ENCODE measurements at regions not wholly inside any gene's neighbourhood (a gene's known extent, or its start where the extent isn't known, plus 50 kb on each side); places are given as distances from the start of the nearest gene placed in this dataset.

DNA sequence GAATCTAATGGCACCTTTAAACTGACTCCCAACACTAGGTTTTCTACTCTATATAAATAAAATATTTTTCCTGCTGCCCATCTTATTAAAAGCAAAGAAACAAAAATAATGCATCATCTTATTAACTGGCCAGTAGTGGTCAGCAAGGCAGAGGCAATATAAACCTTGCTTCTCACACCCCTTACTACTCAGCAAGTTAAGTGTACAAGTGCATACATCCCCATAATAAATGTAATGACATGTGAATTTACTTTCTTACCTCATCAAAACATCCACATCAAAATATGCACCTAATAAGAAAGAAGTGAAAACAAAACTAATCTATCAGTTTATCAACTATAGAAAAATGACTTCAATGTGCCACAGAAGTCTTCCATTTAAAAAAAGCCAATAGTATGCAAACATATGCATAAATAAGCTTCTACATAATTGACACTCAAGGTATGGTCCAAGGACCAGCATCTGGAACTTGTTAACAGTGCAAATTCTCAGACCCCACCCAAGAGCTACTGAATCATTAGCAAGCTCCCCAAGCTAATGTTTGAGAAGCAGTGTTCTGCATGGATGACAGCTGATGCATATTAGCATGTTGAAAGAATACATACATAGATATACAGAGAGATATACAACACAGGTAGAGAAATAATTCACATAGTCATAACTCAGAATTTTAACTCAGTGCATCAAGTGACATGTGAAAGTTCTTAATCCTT is 182.7 kb downstream of the C7orf25 start:
- TF ChIP-seq MXI1 (IDR thresholded peaks at IDR 0.05; ENCODE audit: low read depth, low read length) (no peak), CTCF (IDR thresholded peaks at IDR 0.05) (no peak)

Data from SK-N-SH (cell line).